BJ (cell line): ENCODE measurements at regions not wholly inside any gene's neighbourhood (a gene's known extent, or its start where the extent isn't known, plus 50 kb on each side); places are given as distances from the start of the nearest gene placed in this dataset.

ENCODE experiments used
- CTCF ChIA-PET: fragments of 350-600 bp; formaldehyde crosslinking; extraction: SDS; loops from one replicate; lab custom pipeline; 2021; ENCODE audit warnings: antibody characterized with exemption, inconsistent platforms; lab: Yijun Ruan, JAX
- POLR2A ChIA-PET: fragments of 300-600 bp; sonication (Branson Sonifier 250); formaldehyde crosslinking; extraction: SDS; loops from one replicate; lab custom pipeline; 2021; ENCODE audit warnings: antibody characterized with exemption; lab: Charles Lee
- DNase-seq: peaks from one replicate; pipeline ENCODE4 v3.0.0-alpha.2; 2011; ENCODE audit warnings: low read depth
- H3K27me3 ChIP-seq: 2 replicates; pipeline ENCODE4 v1.6.0; 2011; ENCODE audit warnings: low read length; ENCODE audit not compliant: control insufficient read depth, insufficient read depth
- H3K36me3 ChIP-seq: 2 replicates; pipeline ENCODE4 v1.5.1; 2011; ENCODE audit warnings: low read length; ENCODE audit not compliant: control insufficient read depth, insufficient read depth
- H3K4me3 ChIP-seq: 2 replicates; pipeline ENCODE4 v1.5.1; 2011; ENCODE audit warnings: low read depth, mild to moderate bottlenecking, control low read depth, low read length
- TF ChIP-seq, protein P1 (sequence below): IDR thresholded peaks from 2 replicates; pipeline ENCODE4 v1.5.1; 2011; ENCODE audit warnings: low read depth, mild to moderate bottlenecking, control low read depth, inconsistent platforms, low read length, moderate library complexity; ENCODE audit not compliant: insufficient read depth

DNA sequence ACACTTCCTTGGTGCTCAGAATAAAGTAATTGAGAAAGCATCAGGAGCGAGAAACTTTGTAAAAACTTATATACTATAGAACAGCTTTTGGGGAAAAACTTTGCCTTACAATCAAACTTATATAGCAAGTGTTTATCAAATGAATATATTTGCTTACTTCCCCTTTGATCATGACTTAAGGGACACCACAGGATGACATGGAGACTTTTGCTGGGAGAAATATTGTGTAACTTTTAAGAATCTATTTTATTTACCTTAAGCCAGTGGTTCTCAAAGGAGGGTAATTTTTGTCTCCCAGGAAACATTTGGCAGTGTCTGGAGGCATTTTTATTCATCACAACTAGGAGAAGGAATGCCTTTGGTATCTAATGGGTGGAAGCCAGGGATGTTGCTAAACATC, 173.8 kb upstream of the HABP2 start:
- H3K27me3 ChIP-seq = peaks cover 1% of the 10 kb centered on the region; the same call in 1 of the 2 replicates
- no peak for DNase-seq
- H3K36me3 ChIP-seq = no peaks in the 10 kb centered on the region
- no peak overlapping the region for H3K4me3 ChIP-seq
- CTCF ChIA-PET = interaction anchor here (0.7 kb wide), 1 partner anchor 22 kb away, joined by 3 read pairs; no protein-coding TSS in a partner anchor
- TF ChIP-seq, protein P1, sequence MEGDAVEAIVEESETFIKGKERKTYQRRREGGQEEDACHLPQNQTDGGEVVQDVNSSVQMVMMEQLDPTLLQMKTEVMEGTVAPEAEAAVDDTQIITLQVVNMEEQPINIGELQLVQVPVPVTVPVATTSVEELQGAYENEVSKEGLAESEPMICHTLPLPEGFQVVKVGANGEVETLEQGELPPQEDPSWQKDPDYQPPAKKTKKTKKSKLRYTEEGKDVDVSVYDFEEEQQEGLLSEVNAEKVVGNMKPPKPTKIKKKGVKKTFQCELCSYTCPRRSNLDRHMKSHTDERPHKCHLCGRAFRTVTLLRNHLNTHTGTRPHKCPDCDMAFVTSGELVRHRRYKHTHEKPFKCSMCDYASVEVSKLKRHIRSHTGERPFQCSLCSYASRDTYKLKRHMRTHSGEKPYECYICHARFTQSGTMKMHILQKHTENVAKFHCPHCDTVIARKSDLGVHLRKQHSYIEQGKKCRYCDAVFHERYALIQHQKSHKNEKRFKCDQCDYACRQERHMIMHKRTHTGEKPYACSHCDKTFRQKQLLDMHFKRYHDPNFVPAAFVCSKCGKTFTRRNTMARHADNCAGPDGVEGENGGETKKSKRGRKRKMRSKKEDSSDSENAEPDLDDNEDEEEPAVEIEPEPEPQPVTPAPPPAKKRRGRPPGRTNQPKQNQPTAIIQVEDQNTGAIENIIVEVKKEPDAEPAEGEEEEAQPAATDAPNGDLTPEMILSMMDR = no peak
- POLR2A ChIA-PET = no interaction called here

DNA sequence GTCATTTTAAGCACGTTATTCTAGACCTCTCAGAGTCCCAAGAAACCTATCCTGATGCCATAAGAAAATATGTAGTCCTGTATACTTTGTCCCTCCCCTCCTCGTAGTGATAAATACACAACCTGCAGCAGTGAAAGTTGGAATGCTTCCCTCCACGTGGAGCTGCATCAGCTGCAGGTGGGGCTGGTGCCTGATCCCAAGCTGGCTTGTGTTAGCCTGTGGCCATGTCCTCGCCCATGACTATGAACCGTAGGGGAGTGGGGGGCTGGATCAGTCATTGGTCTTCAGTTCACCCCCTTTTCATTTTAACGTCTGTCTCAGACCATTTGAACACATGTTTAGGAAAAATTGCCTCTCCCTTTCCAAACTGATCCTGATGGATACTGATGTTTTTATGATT, 171.4 kb upstream of the HABP2 start:
- DNase-seq = no peak
- Histone ChIP-seq H3K36me3 (no peaks in the 10 kb centered on the region), H3K27me3 (no peaks in the 10 kb centered on the region), H3K4me3 (no peak overlapping the region)
- ChIA-PET POLR2A (no interaction called here), CTCF (no interaction called here)
- TF ChIP-seq, protein P1 = no peak

DNA sequence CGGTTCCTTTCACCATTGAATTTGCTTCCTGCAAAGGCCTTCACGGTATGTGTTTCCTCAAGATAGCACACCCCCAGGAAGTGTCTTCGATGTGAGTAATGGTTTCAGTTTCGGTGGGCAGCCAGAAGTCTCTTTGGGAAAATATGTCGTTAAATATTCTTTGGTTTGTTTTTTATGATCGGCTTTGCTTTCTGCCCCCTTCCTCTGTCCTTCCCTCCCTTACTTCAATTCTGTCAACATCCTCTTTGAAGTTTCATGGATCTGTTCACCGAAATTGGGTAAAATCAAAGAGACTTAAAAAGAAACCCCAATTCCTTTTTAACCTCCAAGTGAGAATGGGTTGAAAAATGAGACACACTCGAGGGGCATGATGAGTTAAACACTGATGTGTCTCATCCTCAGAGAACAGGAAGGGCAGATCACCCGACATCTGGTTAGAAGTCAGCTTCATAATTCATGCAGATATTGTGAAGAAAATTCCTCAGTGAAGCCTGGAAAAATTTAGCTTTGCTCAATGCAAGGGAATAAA, 170.8 kb upstream of the HABP2 start:
- DNase-seq = no peak
- H3K4me3 ChIP-seq = no peak overlapping the region
- CTCF ChIA-PET = no interaction called here
- no peaks in the 10 kb centered on the region for H3K36me3 ChIP-seq
- POLR2A ChIA-PET = no interaction called here
- TF ChIP-seq, protein P1 = no peak
- no peaks in the 10 kb centered on the region for H3K27me3 ChIP-seq

DNA sequence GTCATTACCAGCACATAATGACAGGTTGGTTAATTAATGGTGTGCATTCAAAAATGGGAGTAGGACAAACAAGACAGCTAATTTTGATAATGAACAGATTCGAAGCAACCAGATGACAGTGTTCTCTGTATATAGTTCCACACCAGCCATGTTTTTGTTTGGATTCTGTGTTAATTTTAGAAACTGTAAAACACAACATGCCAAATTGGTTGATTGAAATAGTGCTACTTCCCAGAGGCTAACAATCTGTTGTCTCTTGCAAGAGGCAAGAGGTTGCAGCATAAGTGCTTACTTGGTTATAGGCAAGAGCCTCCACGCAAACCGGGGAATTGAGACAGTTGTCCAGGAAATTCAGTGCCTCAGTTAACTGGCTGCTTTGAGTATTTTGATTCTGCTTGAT, 170.2 kb upstream of the HABP2 start:
- H3K4me3 ChIP-seq = no peak overlapping the region
- POLR2A ChIA-PET = no interaction called here
- DNase-seq = no peak

DNA sequence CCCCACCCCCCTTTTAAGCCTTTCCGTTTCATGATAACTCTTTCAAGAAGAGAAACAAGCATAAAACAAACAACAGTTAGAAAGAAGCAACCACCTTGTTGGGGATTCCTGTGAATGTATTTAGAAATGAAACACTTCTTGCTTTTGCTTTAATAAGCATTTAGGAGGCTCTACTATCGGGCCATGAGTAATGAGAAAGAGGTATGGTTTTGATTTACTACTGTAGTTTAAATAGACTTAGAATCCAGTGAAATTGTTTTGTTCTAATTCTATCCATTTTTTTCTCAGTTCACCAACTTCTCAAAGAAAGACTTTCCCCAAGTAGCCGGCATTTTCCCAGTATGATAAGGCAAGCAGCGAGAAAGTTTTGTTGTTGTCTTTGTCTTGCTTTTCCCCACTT, 168.7 kb upstream of the HABP2 start:
- TF ChIP-seq, protein P1 = no peak
- ChIA-PET POLR2A (interaction anchor here (0.6 kb wide), 1 partner anchor 86 kb away, joined by 16 read pairs; no protein-coding TSS in a partner anchor), CTCF (interaction anchor here (0.8 to 2.9 kb wide), 11 partner anchors 10 to 909 kb away, joined by 3 to 37 read pairs (median 4); no protein-coding TSS in a partner anchor)
- DNase-seq = no peak
- no peaks in the 10 kb centered on the region for H3K27me3 ChIP-seq
- H3K36me3 ChIP-seq = no peaks in the 10 kb centered on the region
- no peak overlapping the region for H3K4me3 ChIP-seq

More for the DNA sequence above, 170.2 kb upstream of the HABP2 start:
- Histone ChIP-seq H3K36me3 (no peaks in the 10 kb centered on the region), H3K27me3 (no peaks in the 10 kb centered on the region)
- CTCF ChIA-PET = interaction anchor here (1.3 kb wide), 1 partner anchor 180 kb away, joined by 4 read pairs; no protein-coding TSS in a partner anchor
- TF ChIP-seq, protein P1 = no peak
